SH-SY5Y (cell line): ENCODE measurements at regions not wholly inside any gene's neighbourhood (a gene's known extent, or its start where the extent isn't known, plus 50 kb on each side); places are given as distances from the start of the nearest gene placed in this dataset.

Experiments used
- GATA2 ChIP-seq: IDR thresholded peaks from 2 replicates; pipeline ENCODE4 v1.6.1; 2011; ENCODE audit warnings: mild to moderate bottlenecking, low read depth, low read length
- GATA3 ChIP-seq: IDR thresholded peaks from 2 replicates; pipeline ENCODE4 v1.6.1; 2011; ENCODE audit warnings: low read depth, mild to moderate bottlenecking, low read length, moderate library complexity

DNA sequence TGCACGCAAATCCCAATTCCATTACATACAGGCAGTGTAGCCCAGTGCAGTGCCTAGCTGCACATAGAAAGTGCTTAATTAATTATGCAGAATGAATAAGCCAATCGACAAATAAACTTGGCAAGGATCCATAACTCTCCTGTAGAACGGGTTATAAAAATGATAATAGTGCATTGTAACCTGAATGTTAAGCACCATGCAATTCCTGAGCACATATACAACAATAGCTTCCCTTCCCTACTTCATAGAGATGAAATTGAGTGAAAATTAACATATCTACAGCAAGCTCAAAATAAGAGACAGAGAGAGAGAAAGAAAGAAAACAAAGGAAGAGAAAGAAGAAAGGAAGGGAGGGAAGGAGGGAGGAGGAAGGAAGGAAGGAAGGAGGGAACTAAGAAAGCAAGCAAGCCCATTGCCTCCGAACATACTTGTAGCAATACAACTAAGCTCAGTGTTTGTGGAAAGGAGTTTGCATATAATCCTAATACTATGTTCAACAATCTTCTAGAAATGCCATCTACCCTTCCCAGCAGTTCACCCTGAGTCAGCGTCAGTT, 1074.0 kb upstream of the LCORL start:
- no peak for TF ChIP-seq GATA3
- TF ChIP-seq GATA2 = no peak

GRCh38 chr4:19093951-19094350, 1072.4 kb upstream of the LCORL start:
- TF ChIP-seq GATA3 = no peak
- no peak for TF ChIP-seq GATA2

DNA sequence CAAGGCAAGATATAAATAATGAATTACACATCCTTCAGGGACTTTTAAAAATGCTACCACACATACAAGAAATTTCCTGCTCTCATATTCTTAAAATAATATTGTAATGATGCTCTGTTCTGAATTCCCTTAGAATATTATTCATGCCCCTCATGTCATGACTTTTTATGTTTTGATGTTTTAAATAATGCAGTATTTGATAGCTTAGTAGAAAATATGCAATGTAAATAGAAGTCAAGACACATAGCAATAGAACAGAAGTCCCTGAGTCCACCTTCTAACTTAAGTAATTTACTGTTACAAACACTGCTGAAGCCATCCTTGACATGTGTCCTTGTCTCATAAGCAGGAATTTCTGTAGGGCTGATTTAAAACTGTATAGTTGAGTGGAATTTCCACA, 1071.2 kb upstream of the LCORL start:
- no peak for TF ChIP-seq GATA3
- no peak for TF ChIP-seq GATA2

DNA sequence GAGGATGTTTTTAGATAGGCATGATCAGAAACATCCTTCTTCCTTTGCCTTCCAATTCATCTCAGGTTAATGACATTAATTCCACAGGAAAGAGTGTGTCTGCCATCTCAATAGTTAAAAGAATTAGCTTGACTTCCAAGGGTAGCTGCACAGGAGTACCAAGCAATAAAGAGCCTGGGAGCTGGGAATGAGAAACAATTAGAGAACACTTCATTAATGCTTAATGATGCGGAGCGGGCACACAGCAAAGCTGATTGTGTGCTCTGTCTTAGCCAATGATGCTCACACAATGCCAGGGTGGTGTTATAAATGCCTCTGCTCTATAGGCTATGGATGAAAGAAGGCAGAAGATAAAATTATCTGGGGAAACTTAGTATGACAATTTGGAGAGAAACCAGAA, 1052.5 kb upstream of the LCORL start:
- TF ChIP-seq GATA2 = no peak

GRCh38 chr4:19063662-19064061, 1042.1 kb upstream of the LCORL start:
- TF ChIP-seq GATA3 (no peak), GATA2 (no peak)

- no peak for TF ChIP-seq GATA3
- no peak for TF ChIP-seq GATA2
Measured at GRCh38 chr4:19054916-19055315, 1033.4 kb upstream of the LCORL start.

GRCh38 chr4:19051831-19052230, 1030.3 kb upstream of the LCORL start:
- TF ChIP-seq GATA2 (no peak), GATA3 (no peak)

GRCh38 chr4:19047279-19047880, 1025.8 kb upstream of the LCORL start:
- no peak for TF ChIP-seq GATA2
- TF ChIP-seq GATA3 = no peak

- TF ChIP-seq GATA2 (no peak), GATA3 (no peak)
Measured at GRCh38 chr4:19039816-19040215, 1018.3 kb upstream of the LCORL start.

DNA sequence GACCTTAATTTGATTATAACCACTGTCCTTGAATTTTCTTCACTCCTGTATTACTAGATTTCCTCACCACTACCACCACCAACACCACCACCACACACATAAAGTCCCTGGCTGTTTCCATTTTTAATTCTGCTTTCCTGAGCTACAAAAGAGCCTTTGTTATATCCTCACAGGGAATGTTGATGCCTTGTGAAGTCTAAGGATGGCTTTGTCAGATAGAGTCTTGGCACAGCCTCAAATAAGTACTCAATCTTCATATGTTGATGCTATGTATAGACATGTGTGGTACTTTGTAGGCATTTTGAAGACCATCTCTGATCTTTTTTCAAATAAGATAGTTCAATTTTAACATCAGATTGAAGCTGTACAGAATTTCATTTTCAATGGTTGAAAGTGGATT, 1016.7 kb upstream of the LCORL start:
- TF ChIP-seq GATA2 = no peak
- TF ChIP-seq GATA3 = no peak

- TF ChIP-seq GATA3 (no peak), GATA2 (no peak)
Measured at GRCh38 chr4:19033816-19034733, 1012.5 kb upstream of the LCORL start.

DNA sequence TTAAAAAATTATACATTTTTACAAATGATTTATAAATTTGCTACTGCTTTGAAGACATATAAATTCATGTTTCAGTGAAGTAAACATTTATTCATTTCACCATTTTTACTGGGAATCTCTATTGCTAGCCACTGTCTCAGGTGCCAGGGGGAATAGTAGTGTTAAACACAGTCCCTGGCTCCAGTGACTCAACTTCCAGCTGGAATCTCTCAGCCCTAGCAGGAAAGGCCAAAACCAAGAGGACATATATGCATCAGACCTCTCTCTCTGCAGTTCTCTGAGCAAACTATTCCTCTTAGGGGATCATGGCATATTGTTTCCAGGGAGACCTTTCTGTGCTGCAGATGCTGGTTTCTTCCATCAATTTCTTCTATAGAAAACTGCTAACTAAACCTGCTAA, 1009.0 kb upstream of the LCORL start:
- TF ChIP-seq GATA2 (no peak), GATA3 (no peak)

GRCh38 chr4:19030048-19030447, 1008.5 kb upstream of the LCORL start:
- TF ChIP-seq GATA2 (no peak), GATA3 (no peak)

DNA sequence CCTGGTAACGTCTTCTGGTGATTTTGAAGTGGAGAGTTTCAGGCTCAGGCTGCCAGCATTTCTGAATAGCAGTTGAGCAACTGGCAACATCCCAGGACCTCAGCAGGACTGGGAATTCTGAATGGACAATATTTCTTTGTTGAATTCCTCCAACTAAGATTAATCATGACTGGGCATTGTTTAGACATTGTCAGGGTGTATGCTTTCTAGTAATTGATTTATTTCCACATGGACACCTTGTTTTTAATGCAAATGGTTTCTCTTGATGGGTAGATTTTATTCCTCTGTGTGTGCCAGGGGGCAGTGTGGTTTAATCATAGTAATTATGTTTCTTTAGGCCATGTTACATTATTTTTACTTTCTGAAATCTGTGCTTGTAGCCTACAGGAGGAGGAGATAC, 1004.7 kb upstream of the LCORL start:
- no peak for TF ChIP-seq GATA3
- no peak for TF ChIP-seq GATA2

GRCh38 chr4:19025031-19025430, 1003.5 kb upstream of the LCORL start:
- TF ChIP-seq GATA3 (no peak), GATA2 (no peak)
